ENCODE measurements at regions not wholly inside any gene's neighbourhood (a gene's known extent, or its start where the extent isn't known, plus 50 kb on each side); places are given as distances from the start of the nearest gene placed in this dataset.
"Not testable (repeated sequence)": the region's sequence is repeated elsewhere in the genome, so short reads cannot be mapped to it uniquely, and the experiment has no call there.

GRCh38 chr15:70375006-70375431 is 277.3 kb upstream of the TLE3 start:
- in situ Hi-C loops (cut with MboI; ENCODE audit: low pct_ligation_motif_present in 1 of 4, low pct_unique_long_range_greater_than_20kb in 1 of 4, low sequenced_read_pairs in 3 of 4) = no loop called here
- WGBS, 2 donors (ENCODE audit: low coverage in 1 of 2) = 79 to 95% methylated on average over 4 to 13 of the region's 13 CpGs
- Histone ChIP-seq H3K36me3 (no peaks in the 10 kb centered on the region), H3K27ac (no peak overlapping the region), H3K27me3 (peaks cover 6% of the 10 kb centered on the region), H3K4me1 (peaks cover 0 to 8% (median 7%) of the 10 kb centered on the region in 4 donors), H3K4me3 (no peak overlapping the region), H3K9me3 (no peaks in the 10 kb centered on the region)
- no peak for DNase-seq
- intact Hi-C loops (cut with DNase I; ENCODE audit: low total_unique reads) = no loop called here
- TF ChIP-seq POLR2A (IDR thresholded peaks at IDR 0.05) (no peak), CTCF (IDR thresholded peaks at IDR 0.05) (no peak), EP300 (IDR thresholded peaks at IDR 0.05; ENCODE audit: low read depth) (no peak), POLR2AphosphoS5 (IDR thresholded peaks at IDR 0.05) (no peak)

GRCh38 chr15:70374096-70374495 is 276.4 kb upstream of the TLE3 start:
- Histone ChIP-seq H3K4me3 (no peak overlapping the region), H3K27me3 (peaks cover 6% of the 10 kb centered on the region), H3K4me1 (peaks cover 0 to 8% (median 7%) of the 10 kb centered on the region in 4 donors), H3K27ac (no peak overlapping the region), H3K36me3 (no peaks in the 10 kb centered on the region), H3K9me3 (no peaks in the 10 kb centered on the region)
- 67 to 80% methylated on average over 1 to 2 of the region's 2 CpGs for WGBS, 2 donors (ENCODE audit: low coverage in 1 of 2)
- intact Hi-C loops (cut with DNase I; ENCODE audit: low total_unique reads) (no loop called here), in situ Hi-C loops (cut with MboI; ENCODE audit: low pct_ligation_motif_present in 1 of 4, low pct_unique_long_range_greater_than_20kb in 1 of 4, low sequenced_read_pairs in 3 of 4) (no loop called here)
- no peak for DNase-seq
- TF ChIP-seq EP300 (IDR thresholded peaks at IDR 0.05; ENCODE audit: low read depth) (no peak), CTCF (IDR thresholded peaks at IDR 0.05) (no peak), POLR2A (IDR thresholded peaks at IDR 0.05) (no peak), POLR2AphosphoS5 (IDR thresholded peaks at IDR 0.05) (no peak)

- H3K4me1 ChIP-seq; in situ Hi-C loops (cut with MboI; ENCODE audit: low pct_ligation_motif_present in 1 of 4, low pct_unique_long_range_greater_than_20kb in 1 of 4, low sequenced_read_pairs in 3 of 4); H3K27me3 ChIP-seq; DNase-seq; H3K36me3 ChIP-seq; H3K27ac ChIP-seq; H3K9me3 ChIP-seq; H3K4me3 ChIP-seq; intact Hi-C loops (cut with DNase I; ENCODE audit: low total_unique reads): not testable (repeated sequence)
- 96 to 97% methylated on average over 3 to 4 of the region's 4 CpGs for WGBS, 2 donors (ENCODE audit: low coverage in 1 of 2)
These were observed 275.7 kb upstream of the TLE3 start for GRCh38 chr15:70373439-70373838.

- WGBS, 2 donors (ENCODE audit: low coverage in 1 of 2) = 80% methylated on average over 14 of the region's 14 CpGs; no CpG with 5 or more reads in 1 of the 2 donors
- H3K4me3 ChIP-seq; intact Hi-C loops (cut with DNase I; ENCODE audit: low total_unique reads); H3K9me3 ChIP-seq; H3K36me3 ChIP-seq; H3K27me3 ChIP-seq; H3K27ac ChIP-seq; H3K4me1 ChIP-seq; DNase-seq; in situ Hi-C loops (cut with MboI; ENCODE audit: low pct_ligation_motif_present in 1 of 4, low pct_unique_long_range_greater_than_20kb in 1 of 4, low sequenced_read_pairs in 3 of 4): not testable (repeated sequence)
These were observed 270.4 kb upstream of the TLE3 start for GRCh38 chr15:70367913-70368705.

GRCh38 chr15:70364023-70364422 is 266.3 kb upstream of the TLE3 start:
- intact Hi-C loops (cut with DNase I; ENCODE audit: low total_unique reads); H3K27me3 ChIP-seq; H3K4me3 ChIP-seq; in situ Hi-C loops (cut with MboI; ENCODE audit: low pct_ligation_motif_present in 1 of 4, low pct_unique_long_range_greater_than_20kb in 1 of 4, low sequenced_read_pairs in 3 of 4); H3K4me1 ChIP-seq; H3K9me3 ChIP-seq; DNase-seq; H3K27ac ChIP-seq; H3K36me3 ChIP-seq: not testable (repeated sequence)
- 62 to 76% methylated on average over 2 to 3 of the region's 4 CpGs for WGBS, 2 donors (ENCODE audit: low coverage in 1 of 2)

All from transverse colon (tissue), 4 donors.